AG04449 (cell line): ENCODE measurements at regions not wholly inside any gene's neighbourhood (a gene's known extent, or its start where the extent isn't known, plus 50 kb on each side); places are given as distances from the start of the nearest gene placed in this dataset.

ENCODE experiments used
- CTCF ChIA-PET: fragments of 350-600 bp; formaldehyde crosslinking; extraction: SDS; loops from one replicate; lab custom pipeline; 2021; ENCODE audit warnings: antibody characterized with exemption; lab: Yijun Ruan, JAX
- POLR2A ChIA-PET: fragments of 400-600, 350-600 bp; formaldehyde crosslinking; extraction: SDS; loops from one replicate; lab custom pipeline; 2020; ENCODE audit warnings: antibody characterized with exemption, inconsistent platforms; lab: Yijun Ruan, JAX
- DNase-seq: peaks from one replicate; pipeline ENCODE4 v3.0.0-alpha.2; 2010; ENCODE audit warnings: low read depth, low spot score
- H3K4me3 ChIP-seq: 2 replicates; pipeline ENCODE4 v1.5.1; 2011; ENCODE audit warnings: low read depth, mild to moderate bottlenecking, control low read depth, low read length
- CTCF ChIP-seq: IDR thresholded peaks from one replicate; pipeline ENCODE4 v1.5.1; 2011; ENCODE audit warnings: mild to moderate bottlenecking, moderate library complexity, low read length, control low read depth, inconsistent platforms; ENCODE audit not compliant: insufficient read depth; ENCODE audit errors: missing control alignments

GRCh38 chr2:230657462-230657861, 55.2 kb upstream of the CAB39 start:
- POLR2A ChIA-PET = no interaction called here
- CTCF ChIA-PET = no interaction called here
- no peak for TF ChIP-seq CTCF
- no peak for DNase-seq
- H3K4me3 ChIP-seq = no peak overlapping the region

- TF ChIP-seq CTCF = no peak
- CTCF ChIA-PET = interaction anchor here (0.6 kb wide), 1 partner anchor 13 kb away, joined by 3 read pairs; no protein-coding TSS in a partner anchor
- POLR2A ChIA-PET = no interaction called here
Measured at GRCh38 chr2:230657906-230658305, 54.7 kb upstream of the CAB39 start.

GRCh38 chr2:230658577-230658876, 54.1 kb upstream of the CAB39 start:
- POLR2A ChIA-PET = no interaction called here
- no peak for TF ChIP-seq CTCF
- CTCF ChIA-PET = interaction anchor here (0.6 kb wide), 1 partner anchor 13 kb away, joined by 3 read pairs; no protein-coding TSS in a partner anchor
- H3K4me3 ChIP-seq = no peak overlapping the region
- DNase-seq = no peak

More at GRCh38 chr2:230657906-230658305, 54.7 kb upstream of the CAB39 start:
- H3K4me3 ChIP-seq = no peak overlapping the region
- DNase-seq = no peak

GRCh38 chr2:230658877-230659652, 53.6 kb upstream of the CAB39 start:
- POLR2A ChIA-PET = no interaction called here
- CTCF ChIA-PET = no interaction called here
- no peak overlapping the region for H3K4me3 ChIP-seq
- no peak for DNase-seq
- no peak for TF ChIP-seq CTCF

GRCh38 chr2:230660294-230661060, 52.2 kb upstream of the CAB39 start:
- no peak for TF ChIP-seq CTCF
- ChIA-PET POLR2A (no interaction called here), CTCF (no interaction called here)
- no peak for DNase-seq
- H3K4me3 ChIP-seq = no peak overlapping the region
